ENCODE measurements at regions not wholly inside any gene's neighbourhood (a gene's known extent, or its start where the extent isn't known, plus 50 kb on each side); places are given as distances from the start of the nearest gene placed in this dataset.

DNA sequence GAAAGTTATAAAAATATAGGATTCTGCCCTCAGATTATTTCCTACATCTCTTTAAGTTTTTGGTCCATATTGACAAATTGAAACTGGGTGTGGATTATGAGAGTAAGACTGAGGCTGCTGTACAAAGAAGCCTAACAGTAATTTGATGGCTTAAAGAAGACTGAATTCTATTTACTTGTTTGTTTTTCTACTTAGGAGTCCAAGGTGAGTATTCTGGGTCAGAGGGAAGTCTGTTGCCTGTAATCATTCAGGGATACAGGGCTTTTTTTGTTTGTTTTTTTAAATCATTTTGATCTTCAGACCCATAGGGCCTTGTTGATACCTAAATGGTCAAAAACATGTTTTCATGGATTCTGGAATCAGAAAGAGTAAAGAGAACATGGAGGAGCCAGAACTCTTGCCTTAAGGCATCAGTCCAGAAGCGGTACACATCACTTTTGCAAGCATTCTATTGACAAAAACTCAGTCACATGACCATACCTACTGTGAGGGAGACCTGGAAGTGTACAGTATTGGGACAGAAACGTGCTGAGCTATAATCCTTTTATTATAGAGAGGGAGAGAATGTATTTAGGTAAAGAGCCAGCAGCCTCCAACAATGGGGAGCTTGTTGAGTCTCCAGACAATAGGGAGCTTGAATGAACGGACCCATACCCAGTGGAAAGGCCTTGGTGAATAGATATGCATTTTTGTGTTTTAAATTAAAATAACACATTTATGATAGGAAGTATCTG is 102.7 kb downstream of the LRRC70 start:
- Histone ChIP-seq H3K4me1 (ENCODE audit: control insufficient read depth, insufficient read depth, low read length) (no peaks in the 10 kb centered on the region), H3K9me3 (ENCODE audit: control insufficient read depth, low read depth, low read length) (no peaks in the 10 kb centered on the region), H3K4me3 (ENCODE audit: low read length) (no peak overlapping the region), H3K36me3 (ENCODE audit: control insufficient read depth, insufficient read depth, low read length) (no peaks in the 10 kb centered on the region), H3K27me3 (ENCODE audit: control insufficient read depth, insufficient read depth, low read length) (no peaks in the 10 kb centered on the region), H3K27ac (ENCODE audit: low read length) (no peak overlapping the region)
- WGBS (ENCODE audit: insufficient coverage, low lambda C conversion rate) = no CpG with 5 or more reads among the region's 3 CpGs
- no peak for DNase-seq

DNA sequence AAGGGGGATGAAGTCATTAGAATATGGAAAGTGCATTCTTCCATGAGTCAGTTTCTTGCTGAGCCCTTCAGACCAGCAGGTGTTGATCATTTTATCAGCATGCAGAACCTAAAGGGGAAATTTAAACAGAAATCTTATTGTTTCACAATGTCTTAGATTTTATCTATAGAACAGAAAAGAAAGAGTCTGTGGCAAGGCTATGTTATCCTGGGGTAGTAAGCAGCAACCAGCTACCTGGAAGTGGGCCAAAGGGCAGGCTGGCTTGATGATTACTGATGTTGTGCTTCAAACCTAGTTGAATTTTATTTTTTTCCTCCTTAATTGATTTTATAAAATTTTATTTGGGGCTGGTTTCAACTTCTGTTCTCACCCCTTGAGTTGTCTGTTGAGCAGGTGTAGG is 101.5 kb downstream of the LRRC70 start:
- Histone ChIP-seq H3K4me3 (ENCODE audit: low read length) (no peak overlapping the region), H3K27ac (ENCODE audit: low read length) (no peak overlapping the region), H3K36me3 (ENCODE audit: control insufficient read depth, insufficient read depth, low read length) (no peaks in the 10 kb centered on the region), H3K4me1 (ENCODE audit: control insufficient read depth, insufficient read depth, low read length) (no peaks in the 10 kb centered on the region), H3K9me3 (ENCODE audit: control insufficient read depth, low read depth, low read length) (no peaks in the 10 kb centered on the region), H3K27me3 (ENCODE audit: control insufficient read depth, insufficient read depth, low read length) (no peaks in the 10 kb centered on the region)
- DNase-seq = no peak

All from large intestine (tissue), 3 donors.